D721Med (cell line): ENCODE measurements at regions not wholly inside any gene's neighbourhood (a gene's known extent, or its start where the extent isn't known, plus 50 kb on each side); places are given as distances from the start of the nearest gene placed in this dataset.

ENCODE experiments used
- DNase-seq: peaks from one replicate; pipeline ENCODE4 v3.0.0; 2011; ENCODE audit warnings: low spot score; ENCODE audit not compliant: insufficient read length
- FAIRE-seq: peaks from 2 replicates; lab custom pipeline; 2011; peaks lifted over from hg19 to GRCh38; lab: Jason Lieb, UNC
- TF ChIP-seq, protein P1 (sequence below): IDR thresholded peaks from 2 replicates; pipeline ENCODE4 v1.5.1; 2012; ENCODE audit warnings: mild to moderate bottlenecking, control low read depth; ENCODE audit not compliant: insufficient read depth; ENCODE audit errors: missing control alignments

DNA sequence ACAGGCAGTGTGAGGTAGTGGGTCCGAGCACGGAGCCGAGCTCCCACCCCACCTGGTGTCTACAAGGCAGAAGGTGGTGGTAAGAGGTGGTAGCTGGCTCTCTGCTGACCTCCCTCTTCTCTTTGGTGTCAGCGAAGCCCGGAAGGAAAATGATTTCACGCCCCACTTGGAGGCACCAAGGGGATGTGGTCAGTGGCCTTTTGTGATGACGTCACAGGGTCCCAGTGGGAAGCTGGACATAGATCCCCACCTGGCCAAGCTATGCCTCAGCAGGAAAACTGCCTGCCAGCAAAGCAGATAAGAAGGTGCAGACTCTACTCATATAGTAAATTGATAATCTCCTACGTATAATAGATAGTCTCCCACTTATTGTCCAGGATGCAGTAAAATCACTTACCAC lies 183.7 kb upstream of the ALKAL2 start:
- no peak for FAIRE-seq
- DNase-seq = no peak
- TF ChIP-seq, protein P1, sequence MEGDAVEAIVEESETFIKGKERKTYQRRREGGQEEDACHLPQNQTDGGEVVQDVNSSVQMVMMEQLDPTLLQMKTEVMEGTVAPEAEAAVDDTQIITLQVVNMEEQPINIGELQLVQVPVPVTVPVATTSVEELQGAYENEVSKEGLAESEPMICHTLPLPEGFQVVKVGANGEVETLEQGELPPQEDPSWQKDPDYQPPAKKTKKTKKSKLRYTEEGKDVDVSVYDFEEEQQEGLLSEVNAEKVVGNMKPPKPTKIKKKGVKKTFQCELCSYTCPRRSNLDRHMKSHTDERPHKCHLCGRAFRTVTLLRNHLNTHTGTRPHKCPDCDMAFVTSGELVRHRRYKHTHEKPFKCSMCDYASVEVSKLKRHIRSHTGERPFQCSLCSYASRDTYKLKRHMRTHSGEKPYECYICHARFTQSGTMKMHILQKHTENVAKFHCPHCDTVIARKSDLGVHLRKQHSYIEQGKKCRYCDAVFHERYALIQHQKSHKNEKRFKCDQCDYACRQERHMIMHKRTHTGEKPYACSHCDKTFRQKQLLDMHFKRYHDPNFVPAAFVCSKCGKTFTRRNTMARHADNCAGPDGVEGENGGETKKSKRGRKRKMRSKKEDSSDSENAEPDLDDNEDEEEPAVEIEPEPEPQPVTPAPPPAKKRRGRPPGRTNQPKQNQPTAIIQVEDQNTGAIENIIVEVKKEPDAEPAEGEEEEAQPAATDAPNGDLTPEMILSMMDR = no peak

DNA sequence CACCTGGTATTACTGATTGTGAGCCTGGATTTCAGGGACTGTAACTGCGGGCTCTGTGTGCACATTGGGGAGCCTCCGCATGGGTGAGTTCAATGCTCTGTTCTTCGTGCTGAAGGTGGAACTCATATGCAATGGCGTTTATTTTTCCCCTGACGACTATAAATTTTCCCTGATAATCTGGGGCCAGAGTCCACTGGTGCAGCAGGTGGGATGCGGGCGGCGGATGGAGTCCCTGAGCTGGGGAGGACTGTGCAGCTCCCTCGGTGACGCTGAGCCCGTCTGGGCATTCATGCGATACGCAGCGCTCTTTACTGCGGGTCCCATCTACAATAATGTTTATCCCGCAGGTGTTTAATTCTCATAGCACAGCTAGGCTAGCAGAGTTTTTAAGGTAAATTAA lies 181.6 kb upstream of the ALKAL2 start:
- DNase-seq = no peak
- TF ChIP-seq, protein P1 = no peak
- FAIRE-seq = no peak

DNA sequence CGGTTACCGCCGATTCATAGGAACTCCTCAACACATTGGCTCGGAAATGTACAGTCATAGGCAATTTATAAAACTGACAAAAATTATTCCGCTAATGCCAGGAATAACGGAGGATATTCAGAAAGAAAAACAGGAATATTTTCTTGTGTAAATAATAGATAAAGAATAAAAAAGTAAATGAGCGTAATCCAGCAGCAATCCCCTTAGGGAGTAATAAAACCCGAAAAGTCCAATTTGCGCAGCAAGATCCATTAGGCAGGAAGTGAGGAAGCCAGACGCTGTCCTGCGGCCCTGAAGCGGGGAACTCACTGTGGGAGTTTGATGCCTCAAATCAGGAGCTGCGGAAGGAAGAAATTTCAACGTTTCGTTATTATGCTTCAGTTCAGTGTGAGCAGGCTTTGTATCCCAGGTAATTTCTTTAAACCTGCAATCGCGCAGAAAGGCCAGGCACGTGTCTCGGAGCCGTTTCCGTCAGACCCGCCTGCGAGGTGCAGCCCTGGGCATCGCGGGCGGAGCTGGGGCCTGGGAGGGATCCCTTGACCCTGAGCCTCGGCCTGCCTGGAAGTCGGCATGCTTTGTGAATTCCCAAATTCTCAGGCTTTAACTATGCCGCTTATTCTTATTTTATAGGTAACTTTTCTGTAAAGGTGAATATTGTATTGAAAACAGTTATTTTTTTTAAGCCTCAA lies 180.9 kb upstream of the ALKAL2 start:
- TF ChIP-seq, protein P1 = no peak
- no peak for DNase-seq
- FAIRE-seq = no peak

DNA sequence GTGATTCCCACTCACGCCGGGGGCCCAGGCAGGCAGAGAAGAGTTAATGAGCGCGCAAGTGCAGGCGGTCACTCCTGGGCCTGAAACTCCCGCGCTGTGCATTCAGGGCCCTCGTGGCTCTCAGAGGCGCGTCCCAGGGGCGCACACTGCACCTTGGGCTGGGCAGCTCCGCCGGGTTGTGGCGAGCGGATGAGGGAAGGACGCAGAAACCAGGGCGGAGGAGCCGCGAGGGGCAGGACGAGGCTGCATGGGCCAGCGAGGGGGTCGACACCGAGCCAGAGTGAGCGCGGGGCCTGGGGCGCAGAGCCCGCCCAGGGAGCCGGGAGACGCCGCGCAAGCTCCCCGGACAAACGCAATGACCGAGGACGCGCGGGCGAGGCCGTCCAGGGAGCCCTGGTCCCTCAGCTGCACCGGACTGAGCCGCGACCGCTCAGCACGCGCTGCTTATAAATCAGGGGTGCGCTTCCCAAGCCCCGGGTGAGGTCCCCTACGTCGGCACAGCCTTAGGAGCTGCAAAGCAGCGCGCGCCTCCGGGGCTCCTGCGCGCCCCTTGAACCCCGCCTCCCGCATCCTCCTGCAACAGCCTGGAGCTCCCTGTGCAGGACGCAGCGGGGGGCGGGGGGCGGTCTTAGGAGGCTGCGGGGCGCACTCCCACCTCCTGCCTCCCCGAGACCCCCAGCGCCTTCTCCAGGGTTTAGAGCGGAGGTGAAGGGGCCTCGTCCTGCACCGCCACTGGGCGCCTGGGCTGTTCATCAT lies 180.2 kb upstream of the ALKAL2 start:
- DNase-seq = no peak
- TF ChIP-seq, protein P1 = no peak
- FAIRE-seq = no peak

DNA sequence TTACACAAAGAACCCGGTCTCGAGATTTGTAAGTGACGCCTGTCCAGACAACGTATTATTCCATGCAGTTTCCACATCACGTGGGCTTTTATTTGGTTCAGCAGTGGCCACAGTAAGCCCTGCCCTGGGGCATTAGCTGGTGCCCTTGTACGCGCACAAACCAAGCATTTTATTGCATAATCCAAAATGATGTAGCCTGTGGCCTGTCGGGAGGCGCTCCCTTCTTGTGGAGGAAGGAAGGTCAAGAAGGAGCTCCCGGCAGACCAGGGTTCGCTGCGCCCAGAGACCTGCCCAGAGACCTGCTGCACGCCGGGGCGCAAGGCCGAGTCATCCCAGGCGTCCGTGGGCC lies 179.6 kb upstream of the ALKAL2 start:
- TF ChIP-seq, protein P1 = no peak
- FAIRE-seq (no peak), DNase-seq (no peak)

DNA sequence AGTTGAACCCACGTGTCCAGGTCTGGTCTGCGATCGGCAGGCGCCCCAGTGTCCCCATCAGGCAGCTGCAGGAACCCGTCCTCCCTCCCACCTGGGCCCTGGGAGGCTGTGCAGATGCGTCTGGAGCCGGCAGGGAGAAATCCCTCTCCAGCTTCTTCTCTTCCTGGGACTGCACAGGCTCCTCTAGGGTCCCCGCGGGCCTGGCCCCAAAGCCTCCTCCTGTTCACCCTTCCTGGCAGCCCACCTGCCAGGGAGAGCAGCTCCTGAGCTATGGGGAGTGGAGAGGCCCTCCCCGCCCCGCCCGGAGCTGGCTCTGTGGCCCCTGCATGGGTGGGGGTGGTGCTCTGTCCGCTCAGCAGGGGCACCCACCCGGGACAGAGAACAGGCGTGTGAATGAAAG lies 179.2 kb upstream of the ALKAL2 start:
- TF ChIP-seq, protein P1 = no peak
- no peak for FAIRE-seq
- DNase-seq = no peak
